HCT116 (cell line): ENCODE measurements at regions not wholly inside any gene's neighbourhood (a gene's known extent, or its start where the extent isn't known, plus 50 kb on each side); places are given as distances from the start of the nearest gene placed in this dataset.
"Not testable (repeated sequence)": the region's sequence is repeated elsewhere in the genome, so short reads cannot be mapped to it uniquely, and the experiment has no call there.

Source experiments
- CBX3 ChIP-seq: IDR thresholded peaks from 2 replicates; pipeline ENCODE4 v1.6.1; 2012; ENCODE audit warnings: low read depth
- CTCF ChIP-seq, 3 experiments: fragments of 200-600 bp in 1 of 3; sonication (generic) in 1 of 3; IDR thresholded peaks in 2 of 3; conservative IDR thresholded peaks in 1 of 3; 2 replicates each; pipeline ENCODE4 v1.5.1; 2012 to 2017; ENCODE audit warnings: low read depth in 2 of 3, low read length in 2 of 3, antibody characterized with exemption in 1 of 3, borderline replicate concordance in 1 of 3, control low read depth in 1 of 3, mild to moderate bottlenecking in 1 of 3, mixed read lengths in 1 of 3, mixed run types in 1 of 3, moderate library complexity in 1 of 3; ENCODE audit not compliant: insufficient read depth in 1 of 3
- EZH2 ChIP-seq: fragments of 200-600 bp; sonication (generic); IDR thresholded peaks from 2 replicates; pipeline ENCODE4 v1.6.1; 2017; ENCODE audit warnings: antibody characterized with exemption, mixed run types
- JUND ChIP-seq: IDR thresholded peaks from 2 replicates; pipeline ENCODE4 v1.6.1; 2012
- POLR2A ChIP-seq: IDR thresholded peaks from 2 replicates; pipeline ENCODE4 v1.7.0; 2011; ENCODE audit warnings: borderline replicate concordance; ENCODE audit not compliant: insufficient read depth, insufficient read length; ENCODE audit errors: extremely low read depth
- POLR2AphosphoS5 ChIP-seq: IDR thresholded peaks from 2 replicates; pipeline ENCODE4 v1.6.1; 2011; ENCODE audit warnings: mild to moderate bottlenecking, low read depth, low read length, moderate library complexity
- SIN3A ChIP-seq: IDR thresholded peaks from 2 replicates; pipeline ENCODE4 v1.6.1; 2012; ENCODE audit warnings: low read depth
- SP1 ChIP-seq: IDR thresholded peaks from 2 replicates; pipeline ENCODE4 v1.6.1; 2012; ENCODE audit warnings: low read depth
- YY1 ChIP-seq: IDR thresholded peaks from 2 replicates; pipeline ENCODE4 v1.6.1; 2011; ENCODE audit warnings: low read length, low read depth, moderate library complexity, mild to moderate bottlenecking; ENCODE audit not compliant: insufficient replicate concordance; ENCODE audit errors: extremely low read depth
- ZNF274 ChIP-seq: fragments of 200-500 bp; sonication (Bioruptor generic); IDR thresholded peaks from 2 replicates; pipeline ENCODE4 v1.6.1; 2014; ENCODE audit warnings: mild to moderate bottlenecking, low read depth, low read length, inconsistent platforms
- TF ChIP-seq, protein P1 (sequence below): IDR thresholded peaks from 2 replicates; pipeline ENCODE4 v1.6.1; 2012
- TF ChIP-seq, protein P2 (sequence below): IDR thresholded peaks from 2 replicates; pipeline ENCODE4 v1.6.1; 2012; ENCODE audit warnings: low read depth

- TF ChIP-seq CTCF (IDR thresholded peaks at IDR 0.05 in 2 of 3, conservative IDR thresholded peaks at IDR 0.05 in 1 of 3; ENCODE audit: borderline replicate concordance in 1 of 3, insufficient read depth in 1 of 3, low read depth in 2 of 3, low read length in 2 of 3); POLR2A; EZH2; YY1; ZNF274; SIN3A; JUND; SP1; CBX3; POLR2AphosphoS5: not testable (repeated sequence)
- TF ChIP-seq, protein P1, sequence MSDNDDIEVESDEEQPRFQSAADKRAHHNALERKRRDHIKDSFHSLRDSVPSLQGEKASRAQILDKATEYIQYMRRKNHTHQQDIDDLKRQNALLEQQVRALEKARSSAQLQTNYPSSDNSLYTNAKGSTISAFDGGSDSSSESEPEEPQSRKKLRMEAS, result not testable (repeated sequence)
- TF ChIP-seq, protein P2, sequence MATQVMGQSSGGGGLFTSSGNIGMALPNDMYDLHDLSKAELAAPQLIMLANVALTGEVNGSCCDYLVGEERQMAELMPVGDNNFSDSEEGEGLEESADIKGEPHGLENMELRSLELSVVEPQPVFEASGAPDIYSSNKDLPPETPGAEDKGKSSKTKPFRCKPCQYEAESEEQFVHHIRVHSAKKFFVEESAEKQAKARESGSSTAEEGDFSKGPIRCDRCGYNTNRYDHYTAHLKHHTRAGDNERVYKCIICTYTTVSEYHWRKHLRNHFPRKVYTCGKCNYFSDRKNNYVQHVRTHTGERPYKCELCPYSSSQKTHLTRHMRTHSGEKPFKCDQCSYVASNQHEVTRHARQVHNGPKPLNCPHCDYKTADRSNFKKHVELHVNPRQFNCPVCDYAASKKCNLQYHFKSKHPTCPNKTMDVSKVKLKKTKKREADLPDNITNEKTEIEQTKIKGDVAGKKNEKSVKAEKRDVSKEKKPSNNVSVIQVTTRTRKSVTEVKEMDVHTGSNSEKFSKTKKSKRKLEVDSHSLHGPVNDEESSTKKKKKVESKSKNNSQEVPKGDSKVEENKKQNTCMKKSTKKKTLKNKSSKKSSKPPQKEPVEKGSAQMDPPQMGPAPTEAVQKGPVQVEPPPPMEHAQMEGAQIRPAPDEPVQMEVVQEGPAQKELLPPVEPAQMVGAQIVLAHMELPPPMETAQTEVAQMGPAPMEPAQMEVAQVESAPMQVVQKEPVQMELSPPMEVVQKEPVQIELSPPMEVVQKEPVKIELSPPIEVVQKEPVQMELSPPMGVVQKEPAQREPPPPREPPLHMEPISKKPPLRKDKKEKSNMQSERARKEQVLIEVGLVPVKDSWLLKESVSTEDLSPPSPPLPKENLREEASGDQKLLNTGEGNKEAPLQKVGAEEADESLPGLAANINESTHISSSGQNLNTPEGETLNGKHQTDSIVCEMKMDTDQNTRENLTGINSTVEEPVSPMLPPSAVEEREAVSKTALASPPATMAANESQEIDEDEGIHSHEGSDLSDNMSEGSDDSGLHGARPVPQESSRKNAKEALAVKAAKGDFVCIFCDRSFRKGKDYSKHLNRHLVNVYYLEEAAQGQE, result not testable (repeated sequence)
Measured at GRCh38 chr5:62238584-62238983, 67.4 kb upstream of the KIF2A start.
